GM12801 (cell line): ENCODE measurements at regions not wholly inside any gene's neighbourhood (a gene's known extent, or its start where the extent isn't known, plus 50 kb on each side); places are given as distances from the start of the nearest gene placed in this dataset.

Experiments used
- TF ChIP-seq, protein P1 (sequence below): IDR thresholded peaks from one replicate; pipeline ENCODE4 v1.5.1; 2011; ENCODE audit warnings: control low read depth; ENCODE audit not compliant: insufficient read length; ENCODE audit errors: extremely low read depth

DNA sequence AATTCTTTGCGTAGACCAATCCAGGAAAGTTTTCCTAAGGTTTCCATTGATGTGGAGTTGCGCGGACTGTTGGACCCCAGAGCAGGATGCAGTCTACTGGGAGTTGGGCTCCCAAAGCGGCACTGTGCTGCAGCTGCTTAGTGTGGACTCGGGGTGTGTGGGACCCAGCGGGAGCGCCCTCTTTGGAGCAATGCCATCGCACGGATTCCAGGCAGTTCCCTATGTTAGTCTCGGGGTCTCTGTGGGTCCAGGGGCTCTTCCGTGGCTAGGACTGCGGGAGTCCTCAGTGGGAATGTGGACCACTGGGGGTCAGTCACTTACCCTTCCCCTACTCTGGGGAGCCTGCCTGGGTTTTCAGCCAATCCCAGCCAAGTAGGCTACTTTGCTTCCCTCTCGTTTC is 151.7 kb upstream of the OLIG3 start:
- TF ChIP-seq, protein P1, sequence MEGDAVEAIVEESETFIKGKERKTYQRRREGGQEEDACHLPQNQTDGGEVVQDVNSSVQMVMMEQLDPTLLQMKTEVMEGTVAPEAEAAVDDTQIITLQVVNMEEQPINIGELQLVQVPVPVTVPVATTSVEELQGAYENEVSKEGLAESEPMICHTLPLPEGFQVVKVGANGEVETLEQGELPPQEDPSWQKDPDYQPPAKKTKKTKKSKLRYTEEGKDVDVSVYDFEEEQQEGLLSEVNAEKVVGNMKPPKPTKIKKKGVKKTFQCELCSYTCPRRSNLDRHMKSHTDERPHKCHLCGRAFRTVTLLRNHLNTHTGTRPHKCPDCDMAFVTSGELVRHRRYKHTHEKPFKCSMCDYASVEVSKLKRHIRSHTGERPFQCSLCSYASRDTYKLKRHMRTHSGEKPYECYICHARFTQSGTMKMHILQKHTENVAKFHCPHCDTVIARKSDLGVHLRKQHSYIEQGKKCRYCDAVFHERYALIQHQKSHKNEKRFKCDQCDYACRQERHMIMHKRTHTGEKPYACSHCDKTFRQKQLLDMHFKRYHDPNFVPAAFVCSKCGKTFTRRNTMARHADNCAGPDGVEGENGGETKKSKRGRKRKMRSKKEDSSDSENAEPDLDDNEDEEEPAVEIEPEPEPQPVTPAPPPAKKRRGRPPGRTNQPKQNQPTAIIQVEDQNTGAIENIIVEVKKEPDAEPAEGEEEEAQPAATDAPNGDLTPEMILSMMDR, result no peak

DNA sequence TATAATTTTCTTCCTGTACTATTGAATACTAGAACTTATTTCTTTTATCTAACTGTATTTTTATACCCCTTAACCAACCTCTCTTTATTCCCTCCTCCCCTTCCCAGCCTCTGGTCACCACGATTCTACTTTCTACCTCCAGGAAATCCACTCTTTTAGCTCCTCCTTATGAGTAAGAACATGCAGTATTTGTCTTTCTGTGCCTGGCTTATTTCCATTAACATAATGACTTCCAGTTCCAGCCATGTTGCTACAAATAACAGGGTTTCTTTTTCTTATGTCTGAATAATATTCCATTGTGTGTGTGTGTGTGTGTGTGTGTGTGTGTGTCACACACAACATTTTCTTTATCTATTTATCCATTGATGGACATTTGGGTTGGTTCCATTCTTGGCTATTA is 152.3 kb upstream of the OLIG3 start:
- TF ChIP-seq, protein P1, result no peak

DNA sequence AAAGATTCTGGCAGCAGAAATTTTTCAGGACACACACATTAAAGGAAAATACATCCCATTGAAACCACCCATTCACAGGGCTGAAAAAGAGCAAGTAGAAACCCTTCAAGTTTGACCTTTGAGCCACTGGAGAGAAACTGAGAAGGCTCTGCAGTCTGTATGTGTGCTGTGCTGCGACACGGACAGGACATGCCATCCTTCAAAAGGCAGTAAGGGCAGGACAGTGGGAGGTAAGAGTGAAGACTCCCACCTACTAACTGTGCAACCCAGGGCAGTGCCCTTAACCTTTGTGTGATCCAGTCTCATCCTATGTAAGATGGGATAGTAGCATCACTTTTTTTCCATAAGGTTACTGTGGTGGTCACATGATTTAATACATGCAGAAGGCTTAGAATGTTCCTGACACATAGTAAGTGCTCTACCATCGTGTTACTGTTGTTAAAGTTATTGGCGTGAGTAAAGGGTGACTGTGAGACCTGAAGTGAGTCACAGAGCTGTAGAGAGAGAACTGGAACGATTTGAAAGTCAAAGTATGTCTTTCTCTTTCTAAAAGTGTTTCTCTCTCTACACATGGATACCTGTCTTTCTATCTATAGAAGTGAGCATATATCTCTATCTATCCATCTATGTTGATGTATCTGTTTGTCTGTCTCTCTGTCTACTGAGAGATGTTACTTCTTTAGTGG is 153.7 kb upstream of the OLIG3 start:
- TF ChIP-seq, protein P1, result no peak

DNA sequence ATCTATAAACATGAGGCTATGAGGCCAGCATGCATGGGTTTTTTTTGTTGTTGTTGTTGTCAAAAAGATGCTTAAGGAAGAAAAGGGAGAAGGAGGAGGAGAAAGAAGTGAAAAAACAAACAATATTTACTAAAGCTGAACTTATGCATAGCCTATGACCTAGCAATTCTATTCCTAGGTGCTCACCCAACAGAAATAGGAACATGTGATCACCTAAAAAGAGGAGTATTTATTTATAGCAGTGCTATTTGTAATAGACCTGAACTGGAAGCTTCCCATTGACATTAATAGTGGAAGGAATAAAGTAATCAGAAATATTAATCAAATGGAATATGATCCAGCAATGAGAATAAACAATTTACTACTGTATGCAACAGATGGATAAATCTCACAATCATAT is 156.5 kb upstream of the OLIG3 start:
- TF ChIP-seq, protein P1, result no peak

DNA sequence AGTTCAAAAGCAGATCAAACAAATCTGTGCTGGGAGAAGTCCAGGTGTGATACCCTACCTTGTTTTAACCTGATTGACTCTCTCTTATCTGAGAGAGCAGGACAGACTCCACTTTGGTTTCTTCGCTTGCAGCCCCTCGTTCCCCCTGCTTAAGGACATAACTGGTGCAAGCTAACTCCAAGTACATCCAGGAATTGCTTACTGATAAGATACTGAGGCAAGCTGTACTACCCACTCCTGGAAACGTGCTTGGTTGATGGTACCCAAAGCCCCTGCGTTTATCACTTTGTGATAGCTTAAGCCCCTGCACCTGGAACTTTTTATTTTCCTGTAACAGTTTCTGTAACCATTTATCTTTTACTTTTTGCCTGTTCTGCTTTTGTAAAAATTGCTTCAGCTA is 157.0 kb upstream of the OLIG3 start:
- TF ChIP-seq, protein P1, result no peak

DNA sequence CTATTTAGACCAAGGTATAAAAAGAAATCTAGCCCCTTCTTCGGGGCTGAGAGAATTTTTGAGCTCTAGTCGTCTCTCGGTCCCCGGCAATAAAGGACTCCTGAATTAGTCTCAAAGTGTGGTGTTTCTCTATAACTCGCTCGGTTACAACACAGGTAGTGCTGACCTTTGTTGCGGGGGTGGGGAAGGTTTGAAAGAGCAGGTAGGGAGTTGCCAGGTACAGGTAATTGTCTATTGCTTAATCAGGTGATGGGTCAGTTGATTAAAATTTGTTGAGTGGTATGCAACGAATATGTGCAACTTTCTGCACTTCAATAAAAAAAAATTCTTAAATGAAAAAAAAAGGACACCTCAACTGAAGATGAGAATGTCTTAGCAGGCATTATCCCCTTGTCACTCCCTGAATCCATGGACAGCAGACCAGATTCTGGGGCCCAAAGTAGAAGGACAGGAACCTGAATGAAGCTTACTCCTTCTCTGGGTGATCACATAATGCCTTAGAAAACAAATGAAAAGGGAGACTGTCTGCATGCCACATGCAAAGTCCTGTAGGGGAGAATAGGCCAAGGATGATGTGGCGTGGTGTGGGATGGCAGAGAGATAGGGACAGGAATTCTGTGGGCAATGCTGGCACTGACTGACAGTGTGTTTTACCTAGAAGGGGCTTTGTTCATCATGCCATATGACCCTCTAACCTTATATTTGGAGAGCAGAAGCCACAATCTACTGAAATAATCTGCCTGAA is 157.6 kb upstream of the OLIG3 start:
- TF ChIP-seq, protein P1, result no peak

DNA sequence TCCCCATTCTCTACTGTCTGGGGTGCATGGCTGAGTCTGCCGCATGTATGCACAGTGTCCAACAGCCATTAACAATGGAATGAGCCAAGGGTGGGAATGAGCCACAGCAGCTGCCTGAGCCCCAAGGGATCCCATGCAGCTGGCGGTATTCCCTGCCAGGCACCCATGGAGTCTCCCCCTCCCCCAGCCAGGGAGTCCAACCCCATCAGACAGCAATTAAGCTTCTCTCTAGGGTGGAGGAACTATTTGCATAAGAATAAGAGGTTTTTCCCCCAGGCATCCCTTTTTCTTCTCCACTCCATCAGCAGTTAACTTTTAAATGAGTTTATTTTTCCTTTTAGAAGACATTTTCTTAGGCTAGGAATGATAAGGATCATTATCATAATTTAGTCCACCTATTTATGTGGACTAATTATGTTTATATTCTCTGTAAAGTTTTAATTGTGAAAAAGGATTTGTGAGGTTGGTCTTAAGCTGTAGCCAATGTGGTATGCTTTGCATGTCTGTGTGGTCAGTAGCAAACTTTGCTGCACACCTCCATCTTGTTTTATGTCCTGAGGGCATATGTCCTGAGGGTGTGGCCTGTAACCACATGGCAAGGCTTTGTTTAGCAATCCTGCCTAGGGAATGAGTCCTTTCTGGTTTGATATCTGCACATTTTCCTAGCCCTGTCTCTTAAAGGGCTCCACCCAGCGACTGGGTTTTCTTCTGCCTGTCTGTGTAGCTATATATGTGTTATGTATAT is 158.9 kb upstream of the OLIG3 start:
- TF ChIP-seq, protein P1, result no peak
